ENCODE measurements at regions not wholly inside any gene's neighbourhood (a gene's known extent, or its start where the extent isn't known, plus 50 kb on each side); places are given as distances from the start of the nearest gene placed in this dataset.

DNA sequence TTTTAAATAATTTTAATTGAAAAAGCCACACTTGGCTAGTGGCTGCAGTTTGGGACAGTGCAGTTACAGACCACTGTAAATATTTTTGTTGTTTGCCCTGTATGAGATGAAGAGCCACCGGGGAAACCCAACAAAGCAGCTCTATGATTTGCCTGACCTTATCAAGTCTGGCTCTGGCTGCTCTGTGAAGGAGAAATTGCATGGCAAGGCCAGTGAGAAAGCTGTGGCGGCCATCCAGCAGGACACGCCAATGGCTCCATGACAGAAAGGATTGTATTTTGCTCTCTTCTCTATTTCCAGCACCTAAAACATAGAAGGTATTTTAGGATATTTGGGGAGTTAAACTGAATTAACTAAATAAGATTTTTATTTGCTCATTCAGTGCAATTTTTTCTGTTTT, 330.0 kb upstream of the DYNLRB2 start:
- TF ChIP-seq ZC3H10 (CRISPR knock-in tag; IDR thresholded peaks at IDR 0.05) = no peak
- TF ChIP-seq, protein P1, sequence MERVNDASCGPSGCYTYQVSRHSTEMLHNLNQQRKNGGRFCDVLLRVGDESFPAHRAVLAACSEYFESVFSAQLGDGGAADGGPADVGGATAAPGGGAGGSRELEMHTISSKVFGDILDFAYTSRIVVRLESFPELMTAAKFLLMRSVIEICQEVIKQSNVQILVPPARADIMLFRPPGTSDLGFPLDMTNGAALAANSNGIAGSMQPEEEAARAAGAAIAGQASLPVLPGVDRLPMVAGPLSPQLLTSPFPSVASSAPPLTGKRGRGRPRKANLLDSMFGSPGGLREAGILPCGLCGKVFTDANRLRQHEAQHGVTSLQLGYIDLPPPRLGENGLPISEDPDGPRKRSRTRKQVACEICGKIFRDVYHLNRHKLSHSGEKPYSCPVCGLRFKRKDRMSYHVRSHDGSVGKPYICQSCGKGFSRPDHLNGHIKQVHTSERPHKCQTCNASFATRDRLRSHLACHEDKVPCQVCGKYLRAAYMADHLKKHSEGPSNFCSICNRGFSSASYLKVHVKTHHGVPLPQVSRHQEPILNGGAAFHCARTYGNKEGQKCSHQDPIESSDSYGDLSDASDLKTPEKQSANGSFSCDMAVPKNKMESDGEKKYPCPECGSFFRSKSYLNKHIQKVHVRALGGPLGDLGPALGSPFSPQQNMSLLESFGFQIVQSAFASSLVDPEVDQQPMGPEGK (CRISPR knock-in tag; IDR thresholded peaks at IDR 0.05; ENCODE audit: borderline replicate concordance) = no peak
- TF ChIP-seq, protein P2, sequence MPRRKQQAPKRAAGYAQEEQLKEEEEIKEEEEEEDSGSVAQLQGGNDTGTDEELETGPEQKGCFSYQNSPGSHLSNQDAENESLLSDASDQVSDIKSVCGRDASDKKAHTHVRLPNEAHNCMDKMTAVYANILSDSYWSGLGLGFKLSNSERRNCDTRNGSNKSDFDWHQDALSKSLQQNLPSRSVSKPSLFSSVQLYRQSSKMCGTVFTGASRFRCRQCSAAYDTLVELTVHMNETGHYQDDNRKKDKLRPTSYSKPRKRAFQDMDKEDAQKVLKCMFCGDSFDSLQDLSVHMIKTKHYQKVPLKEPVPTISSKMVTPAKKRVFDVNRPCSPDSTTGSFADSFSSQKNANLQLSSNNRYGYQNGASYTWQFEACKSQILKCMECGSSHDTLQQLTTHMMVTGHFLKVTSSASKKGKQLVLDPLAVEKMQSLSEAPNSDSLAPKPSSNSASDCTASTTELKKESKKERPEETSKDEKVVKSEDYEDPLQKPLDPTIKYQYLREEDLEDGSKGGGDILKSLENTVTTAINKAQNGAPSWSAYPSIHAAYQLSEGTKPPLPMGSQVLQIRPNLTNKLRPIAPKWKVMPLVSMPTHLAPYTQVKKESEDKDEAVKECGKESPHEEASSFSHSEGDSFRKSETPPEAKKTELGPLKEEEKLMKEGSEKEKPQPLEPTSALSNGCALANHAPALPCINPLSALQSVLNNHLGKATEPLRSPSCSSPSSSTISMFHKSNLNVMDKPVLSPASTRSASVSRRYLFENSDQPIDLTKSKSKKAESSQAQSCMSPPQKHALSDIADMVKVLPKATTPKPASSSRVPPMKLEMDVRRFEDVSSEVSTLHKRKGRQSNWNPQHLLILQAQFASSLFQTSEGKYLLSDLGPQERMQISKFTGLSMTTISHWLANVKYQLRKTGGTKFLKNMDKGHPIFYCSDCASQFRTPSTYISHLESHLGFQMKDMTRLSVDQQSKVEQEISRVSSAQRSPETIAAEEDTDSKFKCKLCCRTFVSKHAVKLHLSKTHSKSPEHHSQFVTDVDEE (CRISPR knock-in tag; IDR thresholded peaks at IDR 0.05) = no peak
